HG03342 (cell line): ENCODE measurements at regions not wholly inside any gene's neighbourhood (a gene's known extent, or its start where the extent isn't known, plus 50 kb on each side); places are given as distances from the start of the nearest gene placed in this dataset.

Experiments used
- ATAC-seq: cut with Tn5 transposase; IDR thresholded peaks from one replicate; pipeline ENCODE4 v1.9.1; 2021; ENCODE audit warnings: mild to moderate bottlenecking, moderate library complexity; ENCODE audit not compliant: unreplicated experiment

- ATAC-seq: no peak
Observed at GRCh38 chr1:216830424-216831210, 107.4 kb upstream of the ESRRG start.

- no peak for ATAC-seq
Observed at GRCh38 chr1:216827251-216827650, 104.0 kb upstream of the ESRRG start.

- no peak for ATAC-seq
Observed at GRCh38 chr1:216826646-216827045, 103.4 kb upstream of the ESRRG start.

GRCh38 chr1:216826214-216826613, 103.0 kb upstream of the ESRRG start:
- ATAC-seq: no peak

GRCh38 chr1:216825557-216825956, 102.3 kb upstream of the ESRRG start:
- no peak for ATAC-seq

- ATAC-seq: no peak
Observed at GRCh38 chr1:216824511-216824910, 101.3 kb upstream of the ESRRG start.

- no peak for ATAC-seq
Observed at GRCh38 chr1:216823731-216824130, 100.5 kb upstream of the ESRRG start.

- ATAC-seq: no peak
Observed at GRCh38 chr1:216822480-216822879, 99.3 kb upstream of the ESRRG start.

GRCh38 chr1:216820345-216820744, 97.1 kb upstream of the ESRRG start:
- ATAC-seq: no peak

- no peak for ATAC-seq
Observed at GRCh38 chr1:216818284-216818683, 95.1 kb upstream of the ESRRG start.

- no peak for ATAC-seq
Observed at GRCh38 chr1:216815260-216816131, 92.3 kb upstream of the ESRRG start.

GRCh38 chr1:216814576-216815259, 91.5 kb upstream of the ESRRG start:
- ATAC-seq: no peak

- ATAC-seq: no peak
Observed at GRCh38 chr1:216812966-216813365, 89.7 kb upstream of the ESRRG start.

GRCh38 chr1:216809649-216810048, 86.4 kb upstream of the ESRRG start:
- no peak for ATAC-seq

GRCh38 chr1:216807696-216808095, 84.5 kb upstream of the ESRRG start:
- no peak for ATAC-seq

GRCh38 chr1:216805953-216806352, 82.7 kb upstream of the ESRRG start:
- ATAC-seq: no peak

GRCh38 chr1:216805233-216805632, 82.0 kb upstream of the ESRRG start:
- ATAC-seq: no peak

- no peak for ATAC-seq
Observed at GRCh38 chr1:216804111-216804510, 80.9 kb upstream of the ESRRG start.

GRCh38 chr1:216794586-216794985, 71.4 kb upstream of the ESRRG start:
- no peak for ATAC-seq

GRCh38 chr1:216793973-216794372, 70.7 kb upstream of the ESRRG start:
- no peak for ATAC-seq

GRCh38 chr1:216793303-216793702, 70.1 kb upstream of the ESRRG start:
- ATAC-seq: no peak
